Mesenteric fat pad (tissue), 1 donor: ENCODE measurements at regions not wholly inside any gene's neighbourhood (a gene's known extent, or its start where the extent isn't known, plus 50 kb on each side); places are given as distances from the start of the nearest gene placed in this dataset.
"Not testable (repeated sequence)": the region's sequence is repeated elsewhere in the genome, so short reads cannot be mapped to it uniquely, and the experiment has no call there.

Source experiments
- DNase-seq: peaks from one replicate; pipeline ENCODE4 v3.0.0-alpha.2; 2020; ENCODE audit warnings: low spot score
- donor health status: DM: yes; HTN: yes; CAD: no.

DNA sequence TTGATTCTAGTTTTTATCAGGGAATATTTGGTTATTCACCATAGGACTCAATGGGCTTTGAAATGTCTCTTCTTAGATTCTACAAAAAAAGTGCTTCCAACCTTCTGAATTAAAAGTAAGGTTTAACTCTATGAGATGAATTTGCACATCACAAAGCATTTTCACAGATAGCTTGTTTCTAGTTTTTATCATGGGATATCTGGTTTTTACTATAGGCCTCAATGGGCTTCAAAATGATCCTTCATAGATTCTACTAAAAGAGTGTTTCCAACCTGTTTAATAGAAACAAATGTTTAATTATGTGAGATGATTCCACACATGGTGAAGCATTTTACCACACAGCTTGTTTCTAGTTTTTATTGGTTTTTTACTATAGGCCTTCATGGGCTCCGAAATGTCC lies 560.7 kb downstream of the KCNJ18 start:
- no peak for DNase-seq

DNA sequence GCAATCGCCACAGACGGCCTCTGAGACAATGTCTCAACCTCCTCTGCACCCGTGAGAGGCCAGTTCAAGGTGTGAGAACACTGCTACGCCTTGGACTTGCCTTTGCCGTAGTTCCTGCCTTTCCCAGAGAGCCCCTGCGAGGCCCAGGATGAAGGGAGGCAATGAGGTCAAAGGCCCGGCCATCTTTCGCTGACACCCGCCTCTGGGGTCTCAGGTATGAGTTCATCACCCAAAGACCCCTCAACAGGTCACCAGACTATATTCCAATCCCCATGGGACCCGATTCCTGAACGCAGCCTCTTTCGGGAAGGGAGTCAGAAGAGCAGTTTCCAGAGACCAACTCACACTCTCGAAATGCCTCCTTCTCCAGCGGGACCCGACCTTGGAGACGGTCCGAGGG lies 573.5 kb downstream of the KCNJ18 start:
- peak; percentile 26 for DNase-seq

DNA sequence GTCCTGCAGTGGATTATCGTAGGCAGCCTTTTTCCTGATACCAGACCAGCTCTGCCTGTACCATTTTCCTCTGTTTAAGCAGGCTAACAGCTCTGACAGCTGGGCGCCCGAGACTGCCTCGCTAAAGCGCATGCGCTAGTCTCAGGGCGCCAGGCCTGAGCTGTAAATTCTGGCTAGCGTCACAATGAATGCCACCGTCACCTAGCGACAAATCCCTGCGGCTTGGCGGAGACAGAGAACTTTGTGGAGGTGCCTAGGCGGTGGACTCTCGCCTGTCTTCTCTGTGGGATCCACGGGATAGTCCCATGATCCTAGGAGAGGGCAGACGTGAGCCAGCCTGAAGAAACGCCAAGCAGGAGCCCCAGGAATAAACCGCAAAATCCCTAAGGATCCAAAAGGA lies 573.9 kb downstream of the KCNJ18 start:
- peak; percentile 71 for DNase-seq

DNA sequence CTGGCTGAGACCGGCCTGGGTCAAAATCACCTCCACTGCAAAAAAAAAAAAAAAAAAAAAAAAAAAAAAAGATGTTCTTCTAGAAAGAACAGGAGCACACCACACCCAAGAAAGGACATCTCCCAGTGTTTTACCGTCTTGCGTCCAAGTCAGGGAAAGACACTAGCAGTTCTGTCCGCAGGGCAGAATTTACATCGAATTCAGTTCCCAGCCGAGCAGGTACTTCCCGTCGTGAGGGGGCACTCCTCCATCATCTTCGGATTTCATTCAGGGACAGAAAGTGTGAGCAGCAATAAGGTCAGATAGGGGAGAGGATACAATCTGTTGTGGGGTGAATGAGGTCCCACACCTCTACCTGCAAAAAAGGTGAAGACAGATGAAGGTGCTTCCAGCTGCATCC lies 574.7 kb downstream of the KCNJ18 start:
- no peak for DNase-seq

DNA sequence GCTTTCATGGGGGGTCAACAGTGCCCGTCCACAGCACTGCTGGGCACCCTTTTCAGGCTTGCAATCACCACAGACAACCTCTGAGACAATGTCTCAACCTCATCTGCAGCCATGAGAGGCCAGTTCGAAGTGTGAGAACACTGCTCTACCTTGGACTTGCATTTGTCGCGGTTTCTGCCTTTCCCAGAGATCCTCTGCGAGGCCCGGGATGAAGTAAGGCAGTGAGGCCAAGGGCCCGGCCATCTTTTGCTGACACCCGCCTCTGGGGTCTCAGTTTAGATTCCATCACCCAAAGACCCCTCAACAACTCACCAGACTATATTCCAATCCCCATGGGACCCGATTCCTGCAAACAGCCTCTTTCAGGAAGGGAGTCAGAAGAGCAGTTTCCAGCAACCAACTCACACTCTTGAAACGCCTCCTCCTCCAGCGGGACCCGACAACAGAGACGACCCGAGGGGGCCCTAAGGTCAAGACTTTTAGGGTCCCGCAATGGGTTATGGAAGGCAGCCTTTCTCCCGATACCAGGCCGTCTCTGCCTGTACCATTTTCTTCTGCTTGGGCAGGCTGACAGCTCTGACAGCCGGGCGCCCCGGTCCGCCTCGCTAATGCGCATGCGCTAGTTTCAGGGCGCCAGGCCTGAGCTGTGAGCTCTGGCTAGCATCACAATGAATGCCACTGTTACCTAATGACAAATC lies 576.0 kb downstream of the KCNJ18 start:
- peak; percentile 71 for DNase-seq

DNA sequence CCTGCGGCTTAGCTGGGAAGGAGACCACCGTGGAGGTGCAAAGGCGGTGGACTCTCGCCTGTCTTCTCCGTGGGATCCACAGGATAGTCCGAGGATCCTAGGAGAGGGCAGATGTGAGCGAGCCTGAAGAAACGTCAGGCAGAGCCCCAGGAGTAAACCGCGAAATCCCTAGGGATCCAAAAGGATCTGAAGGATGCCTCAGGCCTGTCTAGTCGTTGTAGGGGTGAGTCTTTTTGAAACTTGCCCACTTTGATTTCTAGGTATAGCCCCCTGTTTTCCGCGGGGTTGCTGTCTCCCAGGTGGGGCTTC lies 576.5 kb downstream of the KCNJ18 start:
- no peak for DNase-seq

DNA sequence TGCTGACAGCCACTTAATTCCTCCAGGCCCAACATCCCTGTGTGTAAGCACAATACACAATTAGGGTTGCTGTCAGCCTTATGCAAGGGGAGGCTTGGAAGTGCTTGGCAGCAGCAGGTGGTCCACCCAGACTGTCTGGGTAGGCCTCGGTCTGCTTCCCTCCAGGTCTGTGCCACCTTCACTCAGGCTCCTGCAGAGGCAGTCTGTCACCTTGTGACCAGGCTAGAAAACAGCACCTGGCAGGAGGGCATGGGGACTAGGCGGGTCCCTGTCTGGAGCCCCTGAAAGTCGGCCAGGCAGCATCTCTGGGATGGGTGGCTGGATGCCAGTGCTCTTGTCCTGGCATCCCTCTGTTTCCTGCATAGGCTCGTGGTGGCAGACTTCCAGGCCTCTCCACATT lies 578.1 kb downstream of the KCNJ18 start:
- DNase-seq, result peak; percentile 51

DNA sequence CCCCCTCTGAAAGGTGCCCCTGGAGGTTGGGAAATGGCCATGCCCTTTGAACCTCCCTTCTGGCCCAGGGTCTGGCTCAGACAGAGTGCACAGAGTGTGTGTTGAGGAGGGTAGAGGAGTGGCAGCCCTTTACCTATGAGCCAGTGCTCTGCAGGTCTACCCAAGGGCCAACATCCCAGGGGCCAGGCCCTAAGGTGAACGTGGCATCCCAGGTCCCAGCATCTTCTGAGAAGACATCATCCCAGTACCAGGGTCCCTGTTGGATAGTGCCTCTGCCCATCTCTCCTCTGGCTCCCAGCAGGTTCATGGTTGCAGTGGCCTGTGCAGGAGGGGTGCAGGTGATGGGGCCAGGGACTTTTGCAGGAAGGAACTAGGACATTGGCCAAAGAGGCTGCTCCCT lies 578.5 kb downstream of the KCNJ18 start:
- DNase-seq, result peak; percentile 76

DNA sequence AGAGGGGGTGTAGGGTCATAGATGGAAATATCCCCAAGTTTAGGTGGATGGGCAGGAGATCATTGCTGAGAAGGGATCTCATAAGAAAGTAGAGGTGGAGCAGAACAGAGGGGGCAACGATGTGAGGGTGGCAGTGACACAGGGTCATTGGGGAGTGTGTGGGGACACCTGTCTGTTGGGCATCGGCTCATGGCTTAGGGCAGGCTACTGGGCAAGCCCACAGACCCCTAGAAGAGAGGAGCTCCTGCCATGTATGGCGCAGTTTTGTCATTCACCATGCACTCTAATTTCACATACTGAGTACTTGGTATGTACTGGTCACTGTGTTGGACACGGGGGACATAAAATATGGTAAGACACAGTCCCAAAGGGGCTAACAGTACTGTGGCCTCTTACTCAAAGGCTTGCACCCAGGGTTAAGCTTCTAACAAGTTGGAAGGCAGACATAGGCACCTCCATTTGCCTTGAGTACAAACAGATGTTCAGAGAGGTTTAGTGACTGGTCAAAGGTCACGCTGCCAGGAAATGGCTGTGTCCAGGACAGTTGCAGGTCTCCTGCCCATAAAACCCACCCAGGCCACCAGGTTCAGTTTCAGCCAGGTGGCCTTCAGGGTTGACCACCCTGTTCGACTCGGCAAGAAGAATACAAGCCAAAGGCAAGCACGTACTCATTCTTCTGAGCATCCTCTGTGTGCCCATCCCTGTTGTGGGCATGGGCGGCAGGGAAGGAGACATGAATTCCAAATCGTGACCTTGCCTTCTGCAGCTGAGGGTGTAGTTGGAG lies 580.2 kb downstream of the KCNJ18 start:
- peak; percentile 71 for DNase-seq

DNA sequence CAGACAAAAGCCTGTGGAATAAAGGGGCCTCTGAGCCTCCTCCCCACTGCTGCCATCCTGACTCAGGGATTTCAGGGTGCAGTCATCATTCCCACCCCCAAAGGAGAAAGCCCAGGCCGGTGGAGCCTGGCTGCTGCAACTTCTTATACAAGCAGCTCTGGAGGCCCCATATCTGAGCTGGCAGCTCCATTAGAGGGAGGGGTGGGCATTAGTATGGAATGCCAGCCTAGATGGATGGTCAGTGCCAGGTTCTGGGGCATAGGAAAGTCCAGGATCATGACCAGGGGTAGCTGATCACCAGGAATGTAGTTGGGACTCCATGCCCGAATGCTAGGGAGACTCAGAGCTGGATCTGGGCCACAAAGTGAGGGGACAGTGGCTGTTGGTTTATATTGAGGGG lies 581.0 kb downstream of the KCNJ18 start:
- DNase-seq, result peak; percentile 39

DNA sequence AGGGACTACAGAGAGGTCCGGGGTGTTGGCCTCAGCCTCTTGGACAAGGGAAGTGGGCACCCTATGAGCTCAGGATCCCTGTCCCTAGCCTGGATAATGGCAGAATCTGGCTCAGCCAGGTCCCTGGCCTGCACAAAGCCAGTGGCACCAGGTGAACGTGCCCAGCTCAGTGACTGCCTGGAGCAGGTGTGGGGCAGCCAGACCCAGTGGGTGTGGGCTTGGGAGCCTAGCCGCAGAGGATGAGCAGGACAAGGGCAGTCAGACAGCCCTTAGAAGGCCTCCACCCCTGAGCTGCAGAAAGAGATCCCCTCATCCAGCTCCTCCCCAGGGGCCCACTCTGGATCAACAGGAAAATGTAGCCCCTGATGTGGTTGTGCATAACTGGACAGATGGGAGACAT lies 585.3 kb downstream of the KCNJ18 start:
- no peak for DNase-seq

DNA sequence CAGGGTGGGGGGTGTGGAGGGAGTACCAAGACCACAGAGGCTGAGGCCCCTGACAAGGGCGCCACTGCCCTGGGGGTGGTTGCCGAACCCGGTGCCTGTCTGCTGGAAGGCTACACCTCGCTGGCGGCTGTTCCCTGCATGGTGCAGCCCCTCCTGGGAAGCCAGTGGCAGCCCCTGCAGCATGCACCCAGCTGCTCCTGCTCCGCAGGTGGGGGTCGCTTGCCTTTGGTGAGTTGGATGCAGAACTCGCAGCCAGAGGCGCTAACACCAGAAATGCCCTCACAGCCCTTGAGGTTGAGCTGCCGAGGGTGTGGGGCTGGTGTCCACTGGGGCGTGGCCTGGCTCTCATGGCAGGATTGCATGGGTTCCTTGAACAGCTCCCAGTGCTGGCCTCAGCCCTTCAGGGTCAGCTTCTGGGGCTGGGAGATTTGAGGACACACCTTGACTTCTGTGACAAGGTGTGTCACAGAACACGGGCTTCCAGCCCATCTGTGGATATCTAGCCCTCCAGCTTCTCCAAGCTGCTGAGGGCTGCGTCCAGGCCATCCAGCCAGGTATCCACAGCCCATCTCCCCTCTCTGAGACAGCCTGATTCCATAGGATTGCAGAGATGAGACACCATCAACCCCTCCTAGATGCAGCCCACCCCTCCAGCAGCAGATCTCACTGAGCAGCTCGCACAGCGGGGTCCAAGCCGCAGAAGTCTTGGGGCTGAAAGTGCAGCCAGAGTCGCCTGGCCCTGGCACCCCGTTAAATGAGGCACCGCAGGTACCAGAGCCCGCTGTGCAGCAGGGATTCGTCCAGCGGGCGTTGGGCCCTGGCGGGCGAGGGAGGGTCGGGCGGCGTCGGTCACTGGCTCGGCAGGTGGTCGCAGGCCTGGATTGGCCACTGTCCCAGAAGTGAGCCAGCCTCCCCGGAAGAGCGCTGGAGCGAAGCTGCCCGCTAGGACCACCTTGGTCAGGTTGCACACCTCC lies 586.3 kb downstream of the KCNJ18 start:
- peak; percentile 76 for DNase-seq

DNA sequence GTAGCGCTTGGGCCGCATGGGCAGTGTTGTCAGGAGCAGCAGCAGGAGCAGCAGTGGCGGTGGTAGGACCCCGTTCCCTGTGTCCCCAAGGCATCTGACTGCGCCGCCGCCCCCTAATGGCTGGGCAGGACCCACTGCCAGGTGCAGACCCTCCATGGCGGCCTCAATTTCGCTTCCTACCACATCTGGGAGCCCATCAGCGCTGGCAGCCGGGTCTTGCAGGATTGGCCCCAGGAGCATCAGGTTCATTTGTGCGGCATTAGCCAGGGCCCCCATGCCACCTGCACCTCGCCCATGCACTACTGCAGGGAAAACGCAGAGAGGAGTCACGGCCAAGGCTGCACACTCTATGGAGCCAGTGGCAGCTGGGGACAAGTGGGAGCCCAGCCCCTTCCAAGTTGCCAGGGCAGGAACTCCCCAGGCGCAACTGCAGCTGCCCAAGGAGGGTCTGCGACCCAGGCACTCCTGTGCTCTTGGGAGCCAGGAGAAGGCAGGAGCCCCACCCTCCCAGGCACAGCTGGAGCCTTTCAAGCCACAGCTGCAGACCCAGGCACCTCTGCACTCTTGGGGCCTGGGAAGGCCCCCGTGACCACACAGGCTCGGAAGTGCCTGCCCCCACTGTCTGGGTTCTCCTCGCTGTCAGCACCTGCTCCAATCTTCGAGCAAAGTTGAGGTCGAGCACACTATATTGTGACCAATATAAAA lies 594.2 kb downstream of the KCNJ18 start:
- peak; percentile 77 for DNase-seq

DNA sequence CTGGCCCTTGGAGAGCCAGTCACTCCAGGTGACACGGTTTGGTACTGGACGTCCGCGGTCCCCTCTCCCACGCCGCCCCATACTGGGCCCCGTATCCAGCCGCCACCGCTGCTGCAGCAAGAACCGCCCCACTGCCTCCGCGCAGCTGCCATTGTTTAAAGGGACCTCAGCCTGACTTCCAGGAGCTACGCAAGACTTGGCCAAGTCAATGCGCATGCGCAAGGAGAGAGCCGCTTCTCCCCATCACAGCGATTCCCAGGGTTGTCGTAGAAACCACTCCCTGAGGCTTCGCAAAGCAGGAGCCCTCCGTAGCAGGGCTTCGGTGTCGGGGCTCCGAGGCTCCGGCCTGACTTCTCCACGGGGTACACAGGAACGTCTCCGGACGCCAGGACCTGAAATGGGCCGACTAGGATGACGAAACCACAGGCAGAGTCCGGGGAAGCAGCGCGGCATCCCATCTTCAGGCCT lies 606.2 kb downstream of the KCNJ18 start:
- DNase-seq, result not testable (repeated sequence)

DNA sequence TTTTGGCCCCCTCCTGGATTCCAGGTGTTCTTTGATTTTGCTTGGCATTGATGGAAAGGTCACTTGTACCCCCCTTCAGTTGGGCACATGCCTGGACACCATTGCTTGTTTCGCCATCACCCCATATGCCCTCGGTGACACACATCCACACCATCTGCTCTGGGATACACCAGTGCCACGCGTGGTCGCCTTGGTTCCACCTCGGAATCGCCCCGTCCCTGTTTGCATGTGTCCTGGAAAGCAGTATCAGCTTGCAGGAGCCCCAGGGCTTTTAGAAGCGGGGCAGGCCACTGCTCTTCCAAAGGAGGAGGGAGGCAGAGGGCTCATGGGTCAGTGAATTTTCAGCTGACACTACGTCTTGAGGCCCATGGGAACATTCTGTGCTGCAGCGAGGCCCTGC lies 607.9 kb downstream of the KCNJ18 start:
- DNase-seq, result no peak

DNA sequence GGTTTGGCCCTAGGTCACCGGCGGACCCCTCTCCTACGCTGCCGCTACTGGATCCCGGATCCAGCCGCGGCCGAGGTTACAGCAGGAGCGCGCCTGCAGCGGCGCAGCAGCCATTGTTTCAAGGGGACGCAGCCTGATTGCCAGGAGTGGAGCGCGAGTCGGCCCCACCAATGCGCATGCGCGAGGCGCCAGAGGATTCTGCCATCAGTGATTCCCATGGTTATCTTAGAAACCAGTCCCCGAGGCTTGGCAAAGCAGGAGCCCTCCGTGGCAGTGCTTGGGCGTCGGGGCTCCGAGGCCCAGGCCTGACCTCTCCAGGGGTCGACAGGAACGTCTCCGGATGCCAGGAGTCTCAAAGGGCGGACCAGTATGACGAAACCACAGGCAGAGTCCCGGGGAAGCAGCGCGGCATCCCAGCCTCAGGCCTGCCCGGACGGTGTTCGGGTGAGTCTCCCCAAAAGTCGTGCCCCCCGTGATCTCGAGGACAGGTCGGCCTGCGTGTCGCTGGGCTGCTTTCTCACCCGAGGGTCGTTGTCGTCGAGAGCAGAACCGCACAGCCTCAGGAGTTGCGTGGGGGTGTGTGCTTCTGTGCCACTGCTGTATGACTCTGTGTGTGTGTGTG lies 608.5 kb downstream of the KCNJ18 start:
- no peak for DNase-seq

DNA sequence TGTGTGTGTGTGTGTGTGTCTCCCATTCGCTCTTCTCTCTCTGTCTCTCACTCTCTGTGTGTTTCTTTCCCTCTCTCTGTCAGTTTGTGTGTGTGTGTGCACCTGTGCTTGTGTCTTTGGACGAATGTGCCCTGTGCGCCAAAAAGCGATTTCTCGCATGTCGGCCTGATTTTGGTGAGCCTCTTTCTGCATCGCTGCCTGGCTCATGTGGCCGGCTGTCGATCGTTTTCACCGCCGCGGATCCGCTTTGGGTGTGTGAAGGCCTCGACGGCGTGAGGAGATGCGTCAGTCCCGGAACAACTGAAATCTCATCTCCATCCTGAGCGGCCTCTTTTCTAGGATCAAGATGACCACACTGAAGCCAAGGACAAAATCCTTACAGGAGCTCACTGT lies 609.0 kb downstream of the KCNJ18 start:
- no peak for DNase-seq

DNA sequence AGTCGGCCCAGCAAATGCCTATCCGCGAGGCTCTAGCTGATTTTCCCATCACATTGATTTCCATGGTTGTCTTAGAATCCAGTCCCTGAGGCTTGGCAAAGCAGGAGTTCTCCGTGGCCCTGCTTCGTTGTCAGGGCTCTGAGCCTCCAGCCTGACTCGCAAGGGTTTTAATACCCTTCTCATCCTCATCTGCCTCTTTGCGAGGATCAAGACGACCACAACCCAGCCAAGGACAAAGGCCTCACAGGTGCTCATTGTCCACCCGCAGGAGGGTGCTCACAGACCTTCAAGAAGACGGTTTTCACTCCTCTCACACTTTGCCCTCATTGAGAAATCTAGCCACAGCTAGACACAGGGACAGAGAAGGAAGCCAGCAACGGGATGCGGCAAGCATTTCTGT lies 610.8 kb downstream of the KCNJ18 start:
- no peak for DNase-seq

DNA sequence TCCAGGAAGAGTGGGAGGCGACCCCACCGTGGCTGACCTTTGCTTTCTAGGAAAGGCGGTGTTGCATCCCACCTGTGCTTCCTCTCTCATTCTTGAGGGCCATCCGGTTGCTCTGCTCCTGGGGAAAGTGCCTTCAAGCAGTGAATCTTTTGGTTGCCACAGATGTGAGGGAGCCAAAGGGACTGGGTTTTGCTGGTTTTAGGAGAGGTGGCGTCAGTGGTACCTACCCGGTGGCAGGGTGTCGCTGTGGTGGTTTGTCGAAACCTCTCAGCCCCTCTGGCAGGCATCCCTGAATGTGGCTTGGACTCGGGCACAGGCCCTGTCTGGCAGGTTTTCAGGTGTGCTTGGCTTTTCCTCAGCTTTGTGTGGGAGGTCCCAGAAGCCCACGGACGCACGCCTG lies 611.5 kb downstream of the KCNJ18 start:
- DNase-seq, result no peak

DNA sequence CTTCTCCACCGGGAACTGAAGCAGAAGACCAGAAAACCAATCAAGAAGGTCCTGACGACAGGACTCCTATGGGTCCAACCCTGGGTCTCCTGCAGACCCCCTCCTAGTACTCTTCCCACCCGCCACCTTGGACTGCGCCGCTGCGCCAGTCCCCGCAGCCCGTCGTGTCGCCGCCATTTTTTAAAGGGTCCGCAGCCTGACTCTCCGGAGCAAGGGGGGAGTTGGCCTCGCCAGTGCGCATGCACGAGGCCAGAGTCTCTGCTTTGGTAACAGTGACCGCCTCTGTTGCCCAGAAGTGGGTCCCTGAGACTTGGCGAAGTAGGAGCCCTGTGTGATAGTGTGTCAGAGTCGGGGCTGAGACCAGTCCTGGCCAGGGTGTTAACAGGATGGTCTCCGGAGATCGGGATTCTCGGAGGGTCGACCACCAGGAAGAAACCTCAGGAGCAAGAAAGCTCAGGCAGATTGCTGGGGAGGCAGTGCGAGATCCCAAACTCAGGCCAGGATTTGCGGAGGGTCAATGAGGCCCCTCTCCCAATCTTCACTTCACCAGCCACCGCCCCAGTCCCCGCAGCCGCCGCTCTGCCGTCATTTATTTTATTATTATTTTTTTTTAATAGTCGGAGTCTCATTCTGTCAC lies 612.5 kb downstream of the KCNJ18 start:
- DNase-seq, result no peak
